Suppressor macrophage treated with lipopolysaccharide for 4 hours (primary cell): ENCODE measurements at regions not wholly inside any gene's neighbourhood (a gene's known extent, or its start where the extent isn't known, plus 50 kb on each side); places are given as distances from the start of the nearest gene placed in this dataset.

Experiments
- DNase-seq: peaks from one replicate; pipeline ENCODE4 v3.0.0-alpha.2; 2020

DNA sequence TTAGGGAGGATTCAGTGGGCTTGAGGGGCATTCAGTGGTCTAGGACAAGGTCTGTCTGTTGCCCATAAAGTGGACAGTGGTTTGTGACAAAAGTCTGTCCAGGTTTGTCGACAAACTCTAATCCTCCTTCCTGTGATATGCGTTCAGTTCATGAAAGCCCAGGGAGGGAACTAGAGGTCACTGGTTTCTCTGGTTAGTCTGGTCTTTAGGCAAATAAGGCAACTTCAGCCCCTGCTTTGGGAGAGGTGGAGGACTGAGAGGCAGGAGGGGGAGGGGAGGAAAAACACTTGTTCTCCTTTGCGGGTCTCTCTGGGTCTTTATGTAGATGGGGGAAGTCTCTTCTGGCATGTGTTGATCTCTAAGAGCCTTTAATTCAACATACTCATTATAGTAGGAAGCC lies 235.1 kb upstream of the PWP1 start:
- DNase-seq, result no peak

GRCh38 chr12:107451246-107451645 lies 234.4 kb upstream of the PWP1 start:
- DNase-seq, result no peak

- no peak for DNase-seq
These were observed 231.3 kb upstream of the PWP1 start for GRCh38 chr12:107454109-107454830.

DNA sequence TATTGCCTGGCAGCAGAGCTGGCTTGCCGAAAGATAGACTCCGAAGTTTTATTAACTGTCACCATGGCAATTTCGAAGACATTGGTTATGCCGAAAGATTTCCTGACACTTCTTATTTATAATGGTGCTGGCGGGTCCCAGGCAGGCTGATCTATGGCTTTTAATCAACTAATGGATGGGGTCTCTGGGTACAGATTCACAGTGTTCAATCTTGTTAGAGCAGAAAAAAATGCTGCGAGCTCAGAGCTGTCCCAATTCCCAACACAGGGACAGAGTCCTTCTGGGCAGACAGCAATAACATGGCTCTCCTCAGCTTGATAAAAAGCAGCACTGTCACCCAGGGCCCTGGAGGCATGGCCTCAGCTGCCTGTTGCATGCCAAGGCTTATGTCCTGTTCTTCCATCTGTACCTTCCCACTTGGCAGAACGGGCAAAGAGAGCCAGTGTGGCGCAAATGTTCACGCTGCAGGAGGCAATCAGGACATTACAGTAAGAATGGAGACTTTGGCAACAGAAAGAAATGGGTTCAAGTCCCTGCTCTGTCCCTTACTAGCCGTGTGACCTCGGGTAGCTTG lies 228.2 kb upstream of the PWP1 start:
- no peak for DNase-seq

GRCh38 chr12:107458163-107458562 lies 227.4 kb upstream of the PWP1 start:
- DNase-seq, result no peak

- DNase-seq, result no peak
These were observed 226.6 kb upstream of the PWP1 start for GRCh38 chr12:107458990-107459389.

DNA sequence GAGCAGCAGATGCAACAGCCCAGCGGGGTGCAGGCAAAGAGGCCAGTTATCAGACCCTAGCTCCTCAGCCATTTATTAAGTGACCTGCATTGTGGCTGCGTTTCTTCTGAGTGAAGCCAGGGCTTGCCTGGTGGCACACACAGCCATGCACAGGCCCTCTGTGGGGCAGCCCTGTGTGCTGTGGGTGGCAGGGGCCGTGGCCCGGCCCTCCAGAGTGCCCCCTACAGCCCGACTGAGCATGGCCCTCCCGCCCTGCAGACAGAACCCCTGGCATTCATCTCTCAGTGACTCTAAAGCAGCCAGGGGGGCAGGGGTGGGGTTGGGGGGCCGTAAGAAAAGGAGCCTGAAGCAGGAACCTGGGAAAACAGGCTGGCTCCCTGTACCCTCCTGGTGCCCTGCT lies 226.0 kb upstream of the PWP1 start:
- no peak for DNase-seq

GRCh38 chr12:107461222-107461975 lies 224.2 kb upstream of the PWP1 start:
- peak; percentile 66 for DNase-seq

DNA sequence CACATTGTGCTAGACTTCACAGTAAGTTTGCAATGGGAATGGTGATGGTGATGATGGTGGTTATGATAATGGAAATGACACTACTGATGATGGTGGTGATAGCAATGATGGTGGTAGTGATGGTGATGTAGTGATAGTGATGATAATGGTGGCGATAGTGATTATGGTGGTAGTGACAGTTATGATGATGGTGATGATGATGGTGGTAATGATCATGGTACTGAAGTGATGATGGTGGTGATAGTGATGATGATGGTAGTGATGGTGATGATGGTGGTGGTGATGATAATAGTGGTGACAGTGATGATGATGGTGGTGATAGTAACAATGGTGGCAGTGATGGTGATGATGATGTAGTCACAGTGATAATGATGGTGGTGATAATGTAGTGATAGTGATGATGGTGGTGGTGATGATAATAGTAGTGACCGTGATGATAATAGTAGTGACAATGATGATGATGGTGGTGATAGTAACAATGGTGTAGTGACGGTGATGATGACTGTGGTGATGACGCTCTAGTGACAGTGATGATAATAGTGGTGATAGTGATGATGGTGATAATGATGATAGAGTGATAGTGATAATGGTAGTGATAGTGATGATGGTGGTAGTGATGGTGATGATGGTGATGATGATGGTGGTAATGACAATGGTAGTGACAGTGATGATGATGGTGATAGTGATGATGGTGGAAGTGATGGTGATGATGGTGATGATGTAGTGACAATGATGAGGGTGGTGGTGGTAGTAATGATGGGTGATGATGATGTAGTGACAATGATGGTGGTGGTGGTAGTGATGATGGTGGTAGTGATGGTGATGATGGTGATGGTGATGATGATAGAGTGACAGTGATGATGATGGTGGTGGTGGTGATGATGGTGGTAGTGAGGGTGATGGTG lies 222.9 kb upstream of the PWP1 start:
- no peak for DNase-seq

- DNase-seq, result no peak
These were observed 221.0 kb upstream of the PWP1 start for GRCh38 chr12:107464644-107465043.

DNA sequence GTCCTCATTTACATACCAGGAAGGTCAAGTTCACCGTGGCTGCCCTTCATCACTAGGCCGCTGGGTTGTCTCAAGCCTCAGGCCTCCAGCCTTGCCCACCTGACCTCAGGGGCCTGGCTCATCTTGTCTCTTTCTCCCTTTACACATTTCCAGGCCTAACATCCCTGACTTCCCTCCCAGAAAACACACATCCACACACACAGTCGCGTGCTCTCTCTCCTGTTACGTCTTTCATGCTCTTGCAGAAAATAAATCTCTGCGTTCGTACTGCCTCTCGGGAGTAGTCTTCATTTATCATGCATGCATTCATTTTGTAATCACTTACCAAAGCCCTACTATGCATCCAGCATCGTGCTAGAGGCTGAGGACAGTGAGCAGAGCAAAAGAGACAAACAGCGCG lies 220.0 kb upstream of the PWP1 start:
- DNase-seq, result no peak

DNA sequence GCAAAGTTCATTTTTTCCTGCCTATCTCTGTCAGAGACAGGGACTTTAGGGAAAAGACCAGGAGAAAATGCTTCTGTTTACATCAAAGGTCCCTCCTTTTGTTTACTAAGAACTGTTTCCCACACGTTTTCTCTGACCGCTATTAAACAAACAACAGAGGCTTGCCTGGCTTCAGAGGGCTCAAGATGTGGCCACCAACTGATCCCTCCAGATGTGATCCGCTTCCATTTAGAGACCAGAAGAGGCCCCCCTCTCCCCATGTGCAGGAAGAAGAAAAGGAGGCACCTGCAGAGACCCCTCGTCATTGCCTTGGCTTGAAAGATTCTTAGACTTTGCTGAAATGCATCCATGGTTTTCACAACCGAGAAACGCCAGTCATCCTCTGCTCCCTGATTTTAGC lies 217.9 kb upstream of the PWP1 start:
- DNase-seq, result no peak

GRCh38 chr12:107468182-107468581 lies 217.4 kb upstream of the PWP1 start:
- no peak for DNase-seq

GRCh38 chr12:107469011-107469410 lies 216.6 kb upstream of the PWP1 start:
- DNase-seq, result no peak

DNA sequence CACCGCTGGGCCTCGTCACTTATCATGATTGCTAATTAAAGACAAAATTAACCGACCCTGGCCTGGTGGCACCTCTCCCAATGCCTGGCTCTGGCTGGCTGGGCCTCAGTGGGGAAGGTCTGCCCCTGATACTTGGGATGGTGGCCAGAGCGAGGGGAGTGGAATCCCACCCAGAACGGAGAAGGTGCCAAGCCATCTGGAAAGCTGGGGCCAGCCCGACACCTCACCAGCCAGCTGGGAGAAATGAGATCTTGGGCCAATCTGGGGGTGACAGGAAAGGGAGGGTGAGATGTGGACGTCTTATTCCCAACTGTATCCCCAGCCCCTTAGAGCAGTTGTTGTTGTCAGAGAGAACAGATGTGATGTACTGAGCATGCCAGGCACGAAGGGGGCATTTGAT lies 215.0 kb upstream of the PWP1 start:
- no peak for DNase-seq

- DNase-seq, result no peak
These were observed 213.3 kb upstream of the PWP1 start for GRCh38 chr12:107472308-107472707.

GRCh38 chr12:107474099-107474498 lies 211.5 kb upstream of the PWP1 start:
- DNase-seq, result no peak

DNA sequence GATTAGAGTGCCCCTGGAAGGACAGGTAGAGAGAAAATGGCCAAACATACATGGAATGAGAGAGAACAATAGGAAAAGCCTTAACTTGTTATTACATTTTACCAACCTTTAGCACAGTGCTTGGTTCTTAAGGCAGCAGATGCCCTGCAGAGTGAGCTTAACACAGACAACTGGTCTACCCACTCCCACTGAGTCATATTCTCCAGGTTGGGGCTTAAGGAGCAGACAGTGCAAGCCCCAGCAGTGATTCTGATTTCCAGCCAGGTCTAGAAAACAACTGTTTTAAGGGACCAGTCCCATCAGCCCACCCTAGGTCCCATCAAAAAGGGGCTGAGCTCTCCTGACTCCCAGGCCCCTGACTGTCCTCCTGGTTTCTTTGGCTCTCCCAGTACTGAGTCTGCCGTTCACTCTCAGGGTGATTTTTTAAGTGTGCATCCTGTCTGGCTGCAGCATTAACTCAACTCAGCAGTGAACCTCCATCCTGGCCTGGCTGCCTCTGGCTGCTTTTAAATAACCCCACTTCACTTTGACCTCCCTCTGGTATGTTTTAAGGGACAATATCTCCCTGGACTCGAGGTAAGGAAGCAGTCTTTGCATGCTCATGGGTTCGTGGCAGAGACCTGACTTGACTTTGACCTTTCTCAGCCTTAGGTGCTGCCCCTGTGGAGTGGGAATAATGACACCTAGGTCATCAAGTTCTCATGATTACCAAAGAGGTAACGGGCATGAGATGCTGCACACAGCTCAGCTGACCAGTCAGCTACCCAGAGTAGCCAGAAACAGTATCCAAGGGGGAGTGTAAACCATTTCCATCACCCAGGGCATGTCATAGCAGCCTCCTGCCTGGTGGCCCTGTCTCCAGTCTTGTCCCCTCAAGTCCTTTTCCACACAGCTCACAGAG lies 210.7 kb upstream of the PWP1 start:
- no peak for DNase-seq

DNA sequence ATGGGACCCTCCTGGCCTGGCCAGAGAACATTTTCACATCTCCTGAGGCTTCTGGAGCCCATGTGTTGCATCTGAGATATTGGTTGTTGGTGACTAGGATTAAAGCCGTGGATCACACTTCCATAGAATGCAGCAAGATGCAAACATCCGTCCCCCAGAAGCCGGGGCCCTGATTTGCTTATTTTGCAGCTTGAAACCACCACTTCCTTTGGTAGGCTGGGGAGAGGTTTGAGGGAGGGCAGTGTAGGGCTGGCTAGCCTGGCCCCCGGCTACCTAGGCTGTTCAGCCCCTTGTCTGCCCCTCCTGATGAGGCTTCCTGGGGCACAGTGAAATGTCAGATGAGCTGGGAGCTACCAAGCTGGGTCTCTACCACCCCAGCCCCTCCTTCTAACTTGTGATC lies 209.7 kb upstream of the PWP1 start:
- DNase-seq, result no peak

DNA sequence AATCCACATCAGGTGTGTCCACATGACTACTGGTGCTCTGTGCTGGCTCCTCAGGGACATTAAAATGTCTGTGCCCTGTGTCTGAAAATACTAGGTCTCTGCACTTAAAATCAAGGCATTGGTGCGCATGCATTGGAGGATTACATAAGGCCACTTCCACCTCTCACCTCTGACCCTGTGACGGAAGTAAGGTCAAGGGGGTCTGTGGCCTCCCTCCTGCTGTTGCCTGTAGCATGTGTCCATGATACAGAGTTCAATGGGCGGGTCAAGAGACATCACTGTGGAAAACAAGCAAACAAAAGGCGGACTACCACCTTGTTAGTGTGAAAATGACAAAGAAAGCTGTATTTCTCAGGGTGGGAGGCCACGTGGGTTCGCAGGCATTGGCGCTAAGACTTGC lies 208.6 kb upstream of the PWP1 start:
- no peak for DNase-seq

DNA sequence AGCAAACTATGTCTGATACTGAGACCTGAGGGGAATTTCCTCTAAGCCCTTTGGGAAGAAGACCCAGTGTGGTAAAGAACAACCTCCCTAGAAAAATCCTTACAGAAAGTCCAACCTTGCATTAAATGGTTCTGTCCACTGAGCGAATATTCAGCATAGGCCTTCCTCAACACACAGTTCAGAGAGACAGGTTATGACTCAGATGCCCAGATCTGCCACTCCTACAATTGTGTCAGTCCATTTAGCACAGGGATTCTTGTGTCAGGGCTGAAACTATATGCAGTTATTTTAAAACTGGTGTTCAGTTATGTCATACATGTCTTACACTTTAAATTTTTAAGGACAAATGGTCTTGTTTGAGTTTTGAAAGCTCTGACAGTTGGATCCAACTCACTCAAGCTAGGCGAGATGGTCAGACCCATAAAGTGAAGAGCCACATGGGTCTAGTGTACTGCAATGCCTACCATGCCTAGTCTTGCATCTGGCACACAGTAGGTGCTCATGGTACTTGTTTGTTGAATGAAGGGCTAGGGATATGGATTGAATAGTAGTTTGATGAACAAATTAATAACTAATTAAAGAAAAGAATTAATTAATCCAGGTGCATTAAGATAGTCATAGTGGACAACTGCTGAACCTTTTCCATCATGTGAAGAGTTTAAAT lies 207.5 kb upstream of the PWP1 start:
- DNase-seq, result no peak

DNA sequence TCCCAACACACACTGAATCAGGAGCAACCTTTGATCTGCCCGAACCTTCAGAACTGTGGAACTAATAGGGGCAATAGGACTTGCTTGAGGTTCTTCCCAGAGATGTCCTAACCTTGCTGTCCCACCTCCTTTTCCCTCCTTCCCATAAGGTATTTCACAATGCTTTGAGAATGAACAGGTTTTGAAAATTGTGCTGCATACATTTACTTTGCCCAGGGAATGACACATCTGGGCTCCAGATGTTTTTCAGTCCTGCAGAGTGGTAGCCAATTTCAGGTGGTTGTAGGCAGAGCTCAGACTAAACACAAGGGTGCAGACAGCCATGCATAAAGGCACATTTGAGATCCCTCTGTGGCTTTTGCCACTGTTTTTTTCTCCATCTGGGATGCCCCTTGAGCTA lies 206.7 kb upstream of the PWP1 start:
- no peak for DNase-seq
